T-helper 17 cell (primary cell): ENCODE measurements at regions not wholly inside any gene's neighbourhood (a gene's known extent, or its start where the extent isn't known, plus 50 kb on each side); places are given as distances from the start of the nearest gene placed in this dataset.
A peak's percentile ranks its signal among the peaks of the same experiment; 100 is the strongest.
"Not testable (repeated sequence)": the region's sequence is repeated elsewhere in the genome, so short reads cannot be mapped to it uniquely, and the experiment has no call there.

Experiments used
- ATAC-seq: fragments of 150-1000 bp; cut with Tn5 transposase; 2 replicates; pipeline ENCODE4 v1.10.0; 2021; ENCODE audit warnings: mild to moderate bottlenecking, moderate library complexity
- DNase-seq, 3 donors: peaks; one replicate each; pipeline versions ENCODE4 v3.0.0 to v3.0.0-alpha.2; 2020 to 2021
- H3K9me3 ChIP-seq: one replicate; pipeline ENCODE4 v1.7.0; 2013; ENCODE audit warnings: low read length, mild to moderate bottlenecking; ENCODE audit not compliant: control insufficient read depth, poor library complexity, severe bottlenecking
- H3K27ac Mint-ChIP-seq: one replicate; pipeline ENCODE4 v1.8.0; 2022; ENCODE audit warnings: mild to moderate bottlenecking, moderate library complexity, mixed read lengths
- H3K27me3 Mint-ChIP-seq: one replicate; pipeline ENCODE4 v1.8.0; 2022; ENCODE audit warnings: mixed read lengths
- H3K36me3 Mint-ChIP-seq: one replicate; pipeline ENCODE4 v1.8.0; 2022; ENCODE audit warnings: low read depth, mixed read lengths
- H3K4me1 Mint-ChIP-seq: one replicate; pipeline ENCODE4 v1.8.0; 2022; ENCODE audit warnings: mild to moderate bottlenecking, mixed read lengths
- H3K4me3 Mint-ChIP-seq: one replicate; pipeline ENCODE4 v1.8.0; 2022; ENCODE audit warnings: mild to moderate bottlenecking, moderate library complexity, mixed read lengths

- no peaks in the 10 kb centered on the region for H3K9me3 ChIP-seq
- no peaks in the 10 kb centered on the region for H3K27me3 Mint-ChIP-seq
- no peaks in the 10 kb centered on the region for H3K4me1 Mint-ChIP-seq
- no peak overlapping the region for H3K27ac Mint-ChIP-seq
- H3K4me3 Mint-ChIP-seq = no peak overlapping the region
- no peak for ATAC-seq
- H3K36me3 Mint-ChIP-seq = no peaks in the 10 kb centered on the region
- DNase-seq = no peak
Observed at GRCh38 chrX:120725874-120726273, 96.0 kb upstream of the C1GALT1C1 start.

GRCh38 chrX:120719622-120720021, 89.8 kb upstream of the C1GALT1C1 start:
- Mint-ChIP-seq H3K27me3 (no peaks in the 10 kb centered on the region), H3K4me1 (no peaks in the 10 kb centered on the region), H3K36me3 (no peaks in the 10 kb centered on the region), H3K4me3 (no peak overlapping the region), H3K27ac (no peak overlapping the region)
- DNase-seq = no peak
- no peak for ATAC-seq
- no peaks in the 10 kb centered on the region for H3K9me3 ChIP-seq

- DNase-seq (no peak), ATAC-seq (no peak)
- Mint-ChIP-seq H3K36me3 (no peaks in the 10 kb centered on the region), H3K4me3 (no peak overlapping the region), H3K27ac (no peak overlapping the region), H3K27me3 (no peaks in the 10 kb centered on the region), H3K4me1 (no peaks in the 10 kb centered on the region)
- H3K9me3 ChIP-seq = no peaks in the 10 kb centered on the region
Observed at GRCh38 chrX:120718969-120719368, 89.1 kb upstream of the C1GALT1C1 start.

GRCh38 chrX:120702337-120702736, 72.5 kb upstream of the C1GALT1C1 start:
- not testable (repeated sequence) for H3K4me3 Mint-ChIP-seq, H3K4me1 Mint-ChIP-seq, DNase-seq, H3K36me3 Mint-ChIP-seq, ATAC-seq, H3K27me3 Mint-ChIP-seq, H3K9me3 ChIP-seq, H3K27ac Mint-ChIP-seq

GRCh38 chrX:120697053-120697452, 67.2 kb upstream of the C1GALT1C1 start:
- ATAC-seq (peak; percentile 96), DNase-seq (no peak)
- peaks cover 2% of the 10 kb centered on the region for H3K36me3 Mint-ChIP-seq
- H3K4me1 Mint-ChIP-seq = peaks cover 5% of the 10 kb centered on the region
- H3K4me3 Mint-ChIP-seq = peak overlapping the region; percentile 19
- H3K27ac Mint-ChIP-seq = peak overlapping the region; percentile 69
- no peaks in the 10 kb centered on the region for H3K9me3 ChIP-seq
- no peaks in the 10 kb centered on the region for H3K27me3 Mint-ChIP-seq

- Mint-ChIP-seq H3K36me3 (no peaks in the 10 kb centered on the region), H3K4me3 (no peak overlapping the region), H3K27ac (no peak overlapping the region), H3K27me3 (no peaks in the 10 kb centered on the region), H3K4me1 (peaks cover 4% of the 10 kb centered on the region)
- ATAC-seq (no peak), DNase-seq (no peak)
- H3K9me3 ChIP-seq = no peaks in the 10 kb centered on the region
Observed at GRCh38 chrX:120692319-120692718, 62.5 kb upstream of the C1GALT1C1 start.

GRCh38 chrX:120690941-120691340, 61.1 kb upstream of the C1GALT1C1 start:
- no peak overlapping the region for H3K27ac Mint-ChIP-seq
- ATAC-seq (no peak), DNase-seq (no peak)
- H3K4me1 Mint-ChIP-seq = no peaks in the 10 kb centered on the region
- H3K9me3 ChIP-seq = no peaks in the 10 kb centered on the region
- H3K27me3 Mint-ChIP-seq = no peaks in the 10 kb centered on the region
- no peaks in the 10 kb centered on the region for H3K36me3 Mint-ChIP-seq
- H3K4me3 Mint-ChIP-seq = no peak overlapping the region

- Mint-ChIP-seq H3K4me3 (no peak overlapping the region), H3K27me3 (no peaks in the 10 kb centered on the region), H3K27ac (no peak overlapping the region), H3K36me3 (no peaks in the 10 kb centered on the region), H3K4me1 (no peaks in the 10 kb centered on the region)
- H3K9me3 ChIP-seq = no peaks in the 10 kb centered on the region
- ATAC-seq (no peak), DNase-seq (no peak)
Observed at GRCh38 chrX:120690344-120690743, 60.5 kb upstream of the C1GALT1C1 start.

GRCh38 chrX:120680090-120680489, 50.2 kb upstream of the C1GALT1C1 start:
- DNase-seq (no peak), ATAC-seq (no peak)
- H3K4me3 Mint-ChIP-seq = peak overlapping the region; percentile 67
- peaks cover 4% of the 10 kb centered on the region for H3K27me3 Mint-ChIP-seq
- no peaks in the 10 kb centered on the region for H3K9me3 ChIP-seq
- no peak overlapping the region for H3K27ac Mint-ChIP-seq
- H3K36me3 Mint-ChIP-seq = peaks cover 6% of the 10 kb centered on the region
- peaks cover 3% of the 10 kb centered on the region for H3K4me1 Mint-ChIP-seq
